Renal cortex interstitium (tissue), 11 donors: ENCODE measurements at regions not wholly inside any gene's neighbourhood (a gene's known extent, or its start where the extent isn't known, plus 50 kb on each side); places are given as distances from the start of the nearest gene placed in this dataset.
"Not testable (repeated sequence)": the region's sequence is repeated elsewhere in the genome, so short reads cannot be mapped to it uniquely, and the experiment has no call there.

Experiments
- DNase-seq, 11 donors: peaks; one replicate each; pipeline ENCODE4 v3.0.0-alpha.2; 2013; ENCODE audit warnings: low read depth in 9 of 11, low spot score in 4 of 11; ENCODE audit errors: extremely low read depth in 1 of 11

- DNase-seq: no peak
Observed at GRCh38 chr13:37198629-37199028, 93.2 kb upstream of the CSNK1A1L start.

GRCh38 chr13:37195621-37196020 is 90.2 kb upstream of the CSNK1A1L start:
- DNase-seq: no peak

- DNase-seq: no peak
Observed at GRCh38 chr13:37194428-37194861, 89.0 kb upstream of the CSNK1A1L start.

GRCh38 chr13:37192956-37193355 is 87.5 kb upstream of the CSNK1A1L start:
- no peak for DNase-seq

GRCh38 chr13:37187621-37188020 is 82.2 kb upstream of the CSNK1A1L start:
- DNase-seq: no peak

GRCh38 chr13:37187105-37187504 is 81.6 kb upstream of the CSNK1A1L start:
- no peak for DNase-seq

GRCh38 chr13:37181620-37182019 is 76.2 kb upstream of the CSNK1A1L start:
- DNase-seq: no peak

GRCh38 chr13:37179645-37180044 is 74.2 kb upstream of the CSNK1A1L start:
- DNase-seq: no peak

GRCh38 chr13:37177125-37177524 is 71.7 kb upstream of the CSNK1A1L start:
- no peak for DNase-seq

GRCh38 chr13:37175996-37176395 is 70.5 kb upstream of the CSNK1A1L start:
- peak in 1 of 11 donors; percentile 11 for DNase-seq

- no peak for DNase-seq
Observed at GRCh38 chr13:37173214-37173613, 67.8 kb upstream of the CSNK1A1L start.

GRCh38 chr13:37172226-37172625 is 66.8 kb upstream of the CSNK1A1L start:
- not testable (repeated sequence) for DNase-seq

GRCh38 chr13:37168926-37169325 is 63.5 kb upstream of the CSNK1A1L start:
- no peak for DNase-seq

- no peak for DNase-seq
Observed at GRCh38 chr13:37168151-37168550, 62.7 kb upstream of the CSNK1A1L start.

- DNase-seq: no peak
Observed at GRCh38 chr13:37164635-37165034, 59.2 kb upstream of the CSNK1A1L start.

- DNase-seq: no peak
Observed at GRCh38 chr13:37163641-37164265, 58.3 kb upstream of the CSNK1A1L start.

GRCh38 chr13:37158481-37158880 is 53.0 kb upstream of the CSNK1A1L start:
- DNase-seq: no peak

GRCh38 chr13:37155613-37156097 is 50.2 kb upstream of the CSNK1A1L start:
- not testable (repeated sequence) for DNase-seq
